ENCODE measurements at regions not wholly inside any gene's neighbourhood (a gene's known extent, or its start where the extent isn't known, plus 50 kb on each side); places are given as distances from the start of the nearest gene placed in this dataset.
"Not testable (repeated sequence)": the region's sequence is repeated elsewhere in the genome, so short reads cannot be mapped to it uniquely, and the experiment has no call there.

GRCh38 chr6:102774326-102774725 lies 1380.8 kb downstream of the GRIK2 start:
- TF ChIP-seq, protein P1, sequence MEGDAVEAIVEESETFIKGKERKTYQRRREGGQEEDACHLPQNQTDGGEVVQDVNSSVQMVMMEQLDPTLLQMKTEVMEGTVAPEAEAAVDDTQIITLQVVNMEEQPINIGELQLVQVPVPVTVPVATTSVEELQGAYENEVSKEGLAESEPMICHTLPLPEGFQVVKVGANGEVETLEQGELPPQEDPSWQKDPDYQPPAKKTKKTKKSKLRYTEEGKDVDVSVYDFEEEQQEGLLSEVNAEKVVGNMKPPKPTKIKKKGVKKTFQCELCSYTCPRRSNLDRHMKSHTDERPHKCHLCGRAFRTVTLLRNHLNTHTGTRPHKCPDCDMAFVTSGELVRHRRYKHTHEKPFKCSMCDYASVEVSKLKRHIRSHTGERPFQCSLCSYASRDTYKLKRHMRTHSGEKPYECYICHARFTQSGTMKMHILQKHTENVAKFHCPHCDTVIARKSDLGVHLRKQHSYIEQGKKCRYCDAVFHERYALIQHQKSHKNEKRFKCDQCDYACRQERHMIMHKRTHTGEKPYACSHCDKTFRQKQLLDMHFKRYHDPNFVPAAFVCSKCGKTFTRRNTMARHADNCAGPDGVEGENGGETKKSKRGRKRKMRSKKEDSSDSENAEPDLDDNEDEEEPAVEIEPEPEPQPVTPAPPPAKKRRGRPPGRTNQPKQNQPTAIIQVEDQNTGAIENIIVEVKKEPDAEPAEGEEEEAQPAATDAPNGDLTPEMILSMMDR (IDR thresholded peaks at IDR 0.05) = no peak
- no peak overlapping the region for H3K4me3 ChIP-seq
- H3K27ac ChIP-seq = no peak overlapping the region
- no peak for DNase-seq (ENCODE audit: low spot score)

- Histone ChIP-seq H3K27ac (no peak overlapping the region), H3K4me3 (no peak overlapping the region)
- TF ChIP-seq, protein P1 (IDR thresholded peaks at IDR 0.05) = no peak
- no peak for DNase-seq (ENCODE audit: low spot score)
Measured at GRCh38 chr6:102773636-102774035, 1380.1 kb downstream of the GRIK2 start.

DNA sequence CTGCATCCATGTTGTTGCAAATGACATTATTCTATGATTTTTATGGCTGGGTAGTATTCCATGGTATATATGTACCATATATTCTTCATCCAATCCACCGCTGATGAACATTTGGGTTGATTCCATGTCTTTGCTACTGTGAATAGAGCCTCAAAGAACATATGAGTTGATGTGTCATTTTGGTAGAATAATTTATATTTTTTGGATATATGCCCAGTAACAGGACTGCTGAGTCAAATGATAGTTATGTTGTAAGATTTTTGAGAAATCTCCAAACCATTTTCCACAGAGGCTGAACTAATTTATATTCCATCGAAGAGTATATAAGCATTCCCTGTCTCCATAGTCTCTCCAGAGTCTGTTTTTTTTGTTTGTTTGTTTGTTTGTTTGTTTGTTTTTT lies 1373.5 kb downstream of the GRIK2 start:
- H3K4me3 ChIP-seq = no peak overlapping the region
- DNase-seq (ENCODE audit: low spot score) = no peak
- H3K27ac ChIP-seq = no peak overlapping the region
- TF ChIP-seq, protein P1 (IDR thresholded peaks at IDR 0.05) = no peak

GRCh38 chr6:102764317-102764716 lies 1370.8 kb downstream of the GRIK2 start:
- TF ChIP-seq, protein P1 (IDR thresholded peaks at IDR 0.05) = no peak
- Histone ChIP-seq H3K27ac (no peak overlapping the region), H3K4me3 (no peak overlapping the region)
- no peak for DNase-seq (ENCODE audit: low spot score)

DNA sequence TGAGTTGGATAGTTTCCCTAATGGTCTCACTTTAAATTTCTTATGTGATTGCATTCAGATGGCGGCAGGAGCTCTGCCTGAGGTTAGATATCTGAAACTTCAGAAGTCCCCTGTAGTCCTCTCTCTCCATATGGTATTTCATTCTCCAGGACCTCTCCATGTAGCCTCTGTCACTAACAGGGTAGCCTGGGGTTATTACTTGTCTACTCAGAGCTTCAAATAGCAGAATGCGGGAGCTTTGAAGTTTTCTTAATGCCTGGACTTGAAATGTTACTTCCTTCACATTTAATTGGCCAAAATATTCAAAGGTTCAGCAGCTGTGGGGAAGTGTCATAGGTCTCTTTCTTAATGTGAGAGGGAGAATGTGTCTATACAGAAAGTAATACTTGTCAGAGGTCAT lies 1370.4 kb downstream of the GRIK2 start:
- Histone ChIP-seq H3K27ac (no peak overlapping the region), H3K4me3 (no peak overlapping the region)
- DNase-seq (ENCODE audit: low spot score) = no peak
- TF ChIP-seq, protein P1 (IDR thresholded peaks at IDR 0.05) = no peak

GRCh38 chr6:102761872-102762271 lies 1368.4 kb downstream of the GRIK2 start:
- Histone ChIP-seq H3K4me3 (no peak overlapping the region), H3K27ac (no peak overlapping the region)
- no peak for DNase-seq (ENCODE audit: low spot score)
- TF ChIP-seq, protein P1 (IDR thresholded peaks at IDR 0.05) = no peak

GRCh38 chr6:102759415-102759814 lies 1365.9 kb downstream of the GRIK2 start:
- Histone ChIP-seq H3K4me3 (no peak overlapping the region), H3K27ac (no peak overlapping the region)
- DNase-seq (ENCODE audit: low spot score) = no peak
- TF ChIP-seq, protein P1 (IDR thresholded peaks at IDR 0.05) = no peak

GRCh38 chr6:102758536-102758935 lies 1365.0 kb downstream of the GRIK2 start:
- not testable (repeated sequence) for H3K4me3 ChIP-seq; DNase-seq (ENCODE audit: low spot score); H3K27ac ChIP-seq
